Inflammatory macrophage treated with lipopolysaccharide for 4 hours (primary cell): ENCODE measurements at regions not wholly inside any gene's neighbourhood (a gene's known extent, or its start where the extent isn't known, plus 50 kb on each side); places are given as distances from the start of the nearest gene placed in this dataset.

Source experiments
- DNase-seq: peaks from one replicate; pipeline ENCODE4 v3.0.0-alpha.2; 2020

GRCh38 chr2:133814890-133815289 is 246.6 kb upstream of the NCKAP5 start:
- DNase-seq, result no peak

DNA sequence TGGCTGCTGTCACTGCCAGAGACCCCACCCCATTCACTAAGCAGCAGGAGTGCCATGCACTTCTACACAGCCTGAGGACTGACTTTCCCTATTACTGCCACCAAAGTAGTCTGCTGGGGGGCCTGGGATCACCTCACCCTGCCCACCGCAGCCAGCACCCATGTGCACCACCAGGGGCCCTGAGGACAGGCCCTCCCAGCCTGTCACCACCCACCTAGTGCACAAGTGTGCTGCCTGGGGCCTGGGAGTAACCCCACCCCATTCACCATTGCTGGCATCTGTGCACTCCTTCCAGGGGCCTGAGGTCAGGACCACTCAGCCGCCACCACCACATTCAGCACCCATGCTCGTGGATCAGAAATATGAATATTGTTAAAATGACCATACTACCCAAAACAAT is 247.8 kb upstream of the NCKAP5 start:
- no peak for DNase-seq

DNA sequence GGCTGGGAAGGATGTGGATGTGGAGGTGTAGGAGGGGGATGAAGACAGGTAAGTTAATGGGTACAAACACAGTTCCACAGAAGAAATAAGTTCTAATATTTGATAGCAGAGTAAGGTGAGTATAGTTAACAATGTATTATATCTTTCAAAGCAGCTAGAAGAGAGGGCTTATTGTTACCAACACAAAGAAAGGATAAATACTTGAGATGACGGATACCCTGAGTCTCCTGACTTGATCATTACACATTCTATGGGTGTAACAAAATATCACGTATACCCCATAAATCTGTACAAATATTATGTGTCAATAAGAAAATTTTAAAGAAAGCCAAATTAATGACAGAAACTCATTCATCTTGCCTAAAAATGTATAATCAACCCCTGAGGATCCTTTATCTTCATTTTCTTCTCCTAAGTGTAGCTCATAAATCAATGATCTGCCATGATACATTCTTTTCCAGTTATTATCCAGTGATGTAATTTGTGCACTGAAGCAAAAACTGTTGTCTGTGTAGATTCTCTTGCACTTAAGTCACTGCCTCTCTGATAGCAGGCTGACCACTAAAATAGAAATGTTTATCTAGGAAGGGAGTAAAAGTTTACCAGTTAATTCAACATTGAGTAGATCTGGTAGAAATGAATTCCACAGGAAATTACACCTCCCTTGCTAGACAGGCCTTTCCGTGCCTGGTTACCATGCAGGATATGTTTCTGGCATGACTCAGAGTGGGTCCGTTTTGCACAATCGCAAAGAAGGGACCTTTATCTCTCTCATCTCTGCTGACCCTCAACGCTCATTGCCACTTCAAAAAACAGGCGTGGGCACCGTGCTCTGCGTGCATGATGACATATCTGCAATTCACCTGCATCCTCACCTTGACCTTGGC is 249.7 kb upstream of the NCKAP5 start:
- DNase-seq, result no peak

- DNase-seq, result no peak
Observed at GRCh38 chr2:133818661-133819060, 250.4 kb upstream of the NCKAP5 start.

DNA sequence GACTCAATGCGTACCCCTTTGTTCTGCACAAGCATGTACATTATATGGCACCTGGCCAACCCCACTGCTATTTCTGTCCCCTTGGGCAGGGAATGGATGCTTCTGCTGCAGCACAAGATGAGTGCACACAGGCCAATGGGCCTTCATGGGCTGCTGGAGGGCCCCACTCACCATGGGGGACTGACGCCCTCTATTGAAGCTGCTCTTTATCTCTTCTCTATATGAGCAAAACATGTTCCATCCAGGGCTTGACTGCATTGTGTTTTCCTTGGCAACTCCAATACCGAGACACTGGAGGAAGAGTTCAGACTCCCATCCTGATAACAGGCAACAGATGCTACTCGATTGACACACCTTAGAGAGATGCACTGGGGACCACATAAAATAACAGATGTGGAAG is 251.6 kb upstream of the NCKAP5 start:
- no peak for DNase-seq

- no peak for DNase-seq
Observed at GRCh38 chr2:133821107-133821760, 253.0 kb upstream of the NCKAP5 start.

DNA sequence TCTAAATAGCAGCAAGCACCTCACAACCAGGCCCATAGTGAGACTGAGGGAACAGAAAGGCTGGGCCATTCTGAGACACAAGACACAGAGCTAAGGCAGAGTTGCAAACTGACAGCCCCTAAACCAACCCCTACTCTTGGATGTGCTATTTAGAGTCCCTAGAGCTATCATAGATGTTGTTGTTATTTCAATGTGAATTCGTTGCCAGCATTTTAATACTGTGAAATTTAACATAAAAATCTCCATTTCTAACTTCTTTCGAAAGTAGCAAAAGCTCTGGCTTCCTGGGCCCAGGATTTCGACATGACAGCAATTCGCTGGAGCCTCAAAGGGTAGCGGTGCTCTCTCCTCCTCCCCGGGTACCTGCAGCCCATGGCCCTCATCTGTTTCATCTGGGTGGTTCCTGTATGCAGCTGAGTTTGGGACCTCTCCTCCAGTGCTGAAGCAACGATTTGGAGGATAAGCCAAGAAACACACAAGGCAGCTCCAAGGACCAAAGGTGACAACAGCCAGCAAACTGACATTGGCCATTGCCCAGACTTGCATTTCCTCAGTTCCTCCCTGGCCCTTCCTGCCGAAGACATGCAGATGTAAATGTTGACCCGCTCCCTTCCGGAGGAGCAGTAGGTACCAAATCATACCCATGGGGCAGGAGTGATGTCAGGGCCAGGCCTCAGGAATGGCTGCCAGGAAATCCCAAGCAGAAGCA is 254.4 kb upstream of the NCKAP5 start:
- no peak for DNase-seq

DNA sequence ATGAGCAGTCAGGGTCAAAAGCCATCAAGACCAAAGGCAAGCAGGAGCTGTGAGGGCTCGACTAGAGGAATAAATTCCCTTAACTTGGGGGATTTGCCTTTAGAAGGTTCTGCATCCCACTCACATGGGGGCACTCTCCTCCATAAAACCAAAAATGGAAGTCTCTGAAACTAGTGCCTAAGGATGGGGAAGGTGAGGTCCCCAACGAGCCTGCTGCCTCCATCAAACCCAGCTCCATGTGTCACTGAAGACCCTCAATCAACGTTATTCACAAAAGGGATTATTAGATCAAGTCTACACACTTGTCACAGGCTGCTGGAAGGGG is 254.9 kb upstream of the NCKAP5 start:
- no peak for DNase-seq

GRCh38 chr2:133824869-133825268 is 256.6 kb upstream of the NCKAP5 start:
- no peak for DNase-seq

DNA sequence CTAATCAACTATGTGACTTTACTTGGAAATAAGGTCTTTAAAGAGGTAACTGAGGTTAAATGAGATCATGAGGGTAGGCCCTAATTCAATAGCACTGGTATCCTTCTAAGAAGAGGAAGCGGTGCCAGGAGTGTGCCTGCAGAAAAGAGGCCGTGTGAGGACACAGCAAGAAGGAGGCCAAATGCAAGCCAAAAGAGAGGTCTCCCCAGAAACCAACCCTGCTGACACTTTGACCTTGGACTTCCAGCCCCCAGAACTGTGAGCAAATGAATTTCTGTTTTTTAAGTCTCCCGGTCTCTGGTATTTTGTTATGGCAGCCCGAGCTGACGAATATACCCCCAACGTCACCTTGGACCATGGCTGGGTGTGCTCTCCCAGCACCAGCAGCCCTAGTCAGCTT is 257.5 kb upstream of the NCKAP5 start:
- DNase-seq, result no peak

- DNase-seq, result no peak
Observed at GRCh38 chr2:133828913-133829312, 260.6 kb upstream of the NCKAP5 start.

DNA sequence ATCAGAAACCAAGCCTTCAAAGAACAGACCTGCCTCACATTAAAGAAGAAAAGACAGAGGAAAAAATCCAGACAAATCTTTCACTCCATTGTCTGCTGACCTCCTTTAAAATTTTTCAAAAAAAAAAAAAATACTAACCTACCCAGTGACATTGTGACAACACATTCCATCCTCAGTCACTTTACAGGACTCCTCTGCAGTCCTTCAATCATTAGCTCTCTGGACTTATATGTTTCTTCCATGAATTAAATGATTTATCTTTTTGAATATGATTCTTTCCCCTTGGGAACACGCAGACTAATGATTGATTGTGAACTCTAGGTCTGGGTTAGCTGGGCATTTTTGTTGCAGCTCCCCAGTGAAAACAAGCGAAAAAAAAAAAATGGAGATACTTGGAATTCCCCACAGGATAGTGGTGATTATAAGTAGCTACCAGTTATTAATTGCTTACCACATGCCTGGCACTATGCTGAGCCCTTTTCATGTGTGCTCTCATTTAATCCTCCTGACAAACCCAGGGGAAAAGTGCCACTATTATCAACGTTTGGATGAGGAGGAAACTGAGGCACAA is 261.3 kb upstream of the NCKAP5 start:
- no peak for DNase-seq

DNA sequence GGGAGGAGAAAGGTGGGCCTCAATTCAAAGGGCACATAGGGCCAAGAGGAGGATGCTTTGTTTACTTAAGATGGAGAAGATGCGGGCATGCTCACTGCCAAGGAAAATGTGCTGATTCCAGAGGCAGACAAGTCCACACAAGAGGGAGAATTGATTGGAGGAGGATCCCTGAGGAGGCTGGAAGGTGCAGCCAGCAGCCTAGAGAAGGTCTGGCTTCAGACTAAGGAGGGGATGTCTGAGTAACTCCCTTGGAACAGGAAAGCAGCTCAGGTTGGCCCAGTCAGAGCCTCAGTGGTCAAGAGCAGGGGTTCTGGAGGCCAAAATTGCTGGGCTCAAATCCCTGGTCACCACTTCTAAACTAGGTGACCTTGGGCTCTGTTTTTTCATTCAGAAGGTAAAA is 265.5 kb upstream of the NCKAP5 start:
- DNase-seq, result no peak

GRCh38 chr2:133835821-133836619 is 267.8 kb upstream of the NCKAP5 start:
- DNase-seq, result no peak

GRCh38 chr2:133836691-133837345 is 268.6 kb upstream of the NCKAP5 start:
- no peak for DNase-seq

GRCh38 chr2:133837441-133838094 is 269.3 kb upstream of the NCKAP5 start:
- DNase-seq, result no peak

- no peak for DNase-seq
Observed at GRCh38 chr2:133838642-133839365, 270.5 kb upstream of the NCKAP5 start.

DNA sequence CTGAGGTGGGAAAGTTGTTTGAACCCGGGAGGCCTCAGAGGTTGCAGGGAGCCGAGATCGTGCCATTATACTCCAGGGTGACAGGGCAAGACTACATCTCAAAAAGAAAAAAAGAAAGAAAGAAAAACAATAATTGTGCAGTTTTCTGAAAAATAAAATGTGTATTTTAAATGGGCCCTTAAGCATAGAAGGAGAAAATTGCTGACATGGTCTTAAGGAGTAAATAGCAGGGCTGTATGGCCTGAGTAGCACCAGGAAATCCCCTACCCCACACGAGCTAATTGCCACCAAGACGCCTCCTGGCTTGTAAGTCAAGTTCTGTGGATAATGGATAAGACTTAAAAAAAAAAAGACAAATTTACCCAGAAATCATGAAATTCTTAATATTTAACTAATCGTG is 271.4 kb upstream of the NCKAP5 start:
- DNase-seq, result no peak

DNA sequence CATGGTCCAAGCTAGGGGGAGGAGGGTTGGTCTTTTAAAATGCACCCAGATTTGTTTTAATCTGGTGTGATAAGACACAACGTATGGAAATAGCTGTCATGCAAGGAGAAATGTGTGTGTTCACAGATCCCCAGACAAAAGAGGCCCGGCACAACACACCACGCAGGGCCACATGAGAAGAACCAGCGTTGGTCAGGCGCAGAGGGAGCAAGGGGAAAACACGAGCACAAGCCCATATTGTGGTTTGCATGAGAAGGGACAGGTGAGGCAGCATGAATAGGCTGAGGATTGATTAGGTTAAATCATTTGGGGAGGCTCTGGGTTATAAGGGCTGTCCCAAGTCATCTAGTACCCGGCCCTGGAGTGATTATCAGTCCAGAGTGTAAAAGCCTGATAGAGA is 272.5 kb upstream of the NCKAP5 start:
- no peak for DNase-seq

DNA sequence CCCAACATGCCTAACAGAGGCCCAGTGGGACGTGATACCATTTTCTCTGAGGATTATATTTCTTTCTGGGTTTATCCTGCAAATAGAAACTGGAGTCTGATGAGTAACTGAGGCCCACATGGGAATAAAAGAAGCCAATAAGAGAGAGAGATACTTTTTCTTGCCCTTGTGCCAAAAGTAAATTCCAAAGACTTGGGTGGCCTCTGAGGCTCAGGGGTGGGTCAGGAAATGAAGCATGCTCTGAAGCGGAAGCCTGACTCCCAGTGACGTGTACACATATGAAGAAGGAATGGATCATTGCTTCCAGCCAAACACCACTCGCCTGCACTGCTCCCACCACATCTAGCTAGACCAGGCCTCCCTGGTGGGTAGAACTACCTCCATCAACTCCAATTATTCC is 273.6 kb upstream of the NCKAP5 start:
- no peak for DNase-seq

DNA sequence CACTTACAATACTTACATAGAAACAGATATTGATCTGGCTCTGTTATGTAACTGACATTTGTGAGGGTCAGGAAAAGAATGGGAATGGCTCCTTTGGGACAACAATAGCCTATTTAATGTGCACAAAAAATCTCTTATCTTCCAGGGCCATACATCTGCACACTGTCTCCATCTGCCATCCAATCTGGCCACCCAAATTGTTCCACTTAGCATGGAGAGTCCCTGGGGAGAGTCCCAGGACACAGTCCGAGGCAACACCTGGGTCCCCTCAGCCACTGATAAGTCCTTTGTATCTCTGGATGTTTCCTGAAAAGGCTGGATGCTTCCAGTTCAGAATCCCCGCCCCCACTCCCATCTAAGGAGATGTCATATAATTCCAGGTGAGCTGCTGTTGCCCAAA is 274.2 kb upstream of the NCKAP5 start:
- no peak for DNase-seq
